Adrenal gland (tissue), 9 donors: ENCODE measurements at regions not wholly inside any gene's neighbourhood (a gene's known extent, or its start where the extent isn't known, plus 50 kb on each side); places are given as distances from the start of the nearest gene placed in this dataset.

Experiments
- DNase-seq, 7 donors: peaks; one replicate each; pipeline ENCODE4 v3.0.0-alpha.2; 2019 to 2020
- H3K27ac ChIP-seq, 5 donors: fragments of 200-600 bp; sonication (generic) in 4 of 5; 1 replicate in 3 of 5; 2 replicates in 2 of 5; pipeline versions ENCODE4 v1.5.1 to v1.8.0; 2016 to 2020; ENCODE audit warnings: mild to moderate bottlenecking in 1 of 5
- H3K27me3 ChIP-seq: fragments of 200-600 bp; 2 replicates; pipeline ENCODE4 v1.8.0; 2021
- H3K36me3 ChIP-seq, 2 donors: fragments of 200-600 bp; replicated peaks in 1 of 2; 1 replicate in 1 of 2; 2 replicates in 1 of 2; pipeline versions ENCODE4 v1.5.1 to v1.8.0; 2018 to 2022
- H3K4me1 ChIP-seq, 2 donors: fragments of 200-600 bp; replicated peaks in 1 of 2; 1 replicate in 1 of 2; 2 replicates in 1 of 2; pipeline versions ENCODE4 v1.5.1 to v1.8.0; 2018 to 2021
- H3K4me3 ChIP-seq, 4 donors: fragments of 200-600 bp; sonication (generic) in 3 of 4; one replicate each; pipeline ENCODE4 v1.5.1; 2016 to 2018
- H3K9me3 ChIP-seq, 3 donors: fragments of 200-600 bp; sonication (generic) in 1 of 3; replicated peaks in 1 of 3; 1 replicate in 2 of 3; 2 replicates in 1 of 3; pipeline versions ENCODE4 v1.5.1 to v1.8.0; 2016 to 2021
- CTCF ChIP-seq, 6 experiments: fragments of 450-650 bp in 4 of 6; fragments of 200-600 bp in 2 of 6; sonication (generic) in 1 of 6; IDR thresholded peaks; 1 replicate in 5 of 6; 2 replicates in 1 of 6; pipeline versions ENCODE4 v1.5.1 to v1.8.0; 2016 to 2021; ENCODE audit warnings: antibody characterized with exemption in 6 of 6, mild to moderate bottlenecking in 2 of 6, moderate library complexity in 1 of 6
- POLR2A ChIP-seq, 2 donors: fragments of 450-650 bp; IDR thresholded peaks; one replicate each; pipeline ENCODE4 v1.6.1; 2017; ENCODE audit warnings: antibody characterized with exemption in 2 of 2, mild to moderate bottlenecking in 2 of 2, moderate library complexity in 1 of 2
- WGBS, 4 donors: extraction: QIAGEN DNeasy Blood & Tissue Kit in 2 of 4; methylation state at CpG; one replicate each; pipeline versions ENCODE4 v1.1.5 to v1.1.7; 2013 to 2017; 5-methylcytosine and 5-hydroxymethylcytosine counted together
- intact Hi-C, 2 donors: fragments of 100-400 bp; cut with DNase I; formaldehyde crosslinking; loops; one replicate each; pipeline versions ENCODE4 v1.14.1 to v1.15.0; 2022 to 2023
- donor health status: healthy with polysubstance abuse.
- donor health status: Bipolar disorder and iron deficiency.
- donor health status: DM: yes; HTN: yes; CAD: no.
- donor health status: DM: no; HTN: no; CAD: no.
- donor health status: DM: no; HTN: no; CAD: no.

DNA sequence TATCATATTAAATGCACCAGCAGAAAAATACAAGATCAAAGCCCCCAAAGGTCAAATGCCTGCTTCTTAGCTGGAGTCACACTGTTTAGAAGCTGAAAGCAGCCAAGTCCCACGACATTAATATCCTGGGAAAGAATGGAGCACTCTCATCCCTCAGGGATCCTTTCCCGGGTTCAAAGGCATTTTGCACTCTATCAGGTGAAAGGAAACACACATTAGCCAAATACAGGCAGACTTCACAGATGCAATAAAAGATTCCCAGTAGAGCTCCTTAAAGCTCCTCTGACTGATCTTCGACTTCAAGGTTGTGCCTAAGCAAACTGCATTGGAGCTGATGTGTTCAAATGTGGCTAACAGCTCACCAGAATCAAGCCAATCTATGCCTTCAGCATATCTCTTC, 158.4 kb downstream of the RNF152 start:
- no peak overlapping the region for H3K4me3 ChIP-seq
- H3K9me3 ChIP-seq: no peaks in the 10 kb centered on the region
- TF ChIP-seq CTCF (IDR thresholded peaks at IDR 0.05): no peak
- no peak for TF ChIP-seq POLR2A (IDR thresholded peaks at IDR 0.05)
- intact Hi-C loops: no loop called here
- peaks cover 6 to 31% of the 10 kb centered on the region in 2 donors for H3K4me1 ChIP-seq
- H3K36me3 ChIP-seq: no peaks in the 10 kb centered on the region
- DNase-seq: no peak
- WGBS, 4 donors: 35 to 47% (median 45%) methylated on average over 3 of the region's 3 CpGs
- no peaks in the 10 kb centered on the region for H3K27me3 ChIP-seq
- H3K27ac ChIP-seq: peak overlapping the region in 2 of 5 donors; percentile 35 to 64

DNA sequence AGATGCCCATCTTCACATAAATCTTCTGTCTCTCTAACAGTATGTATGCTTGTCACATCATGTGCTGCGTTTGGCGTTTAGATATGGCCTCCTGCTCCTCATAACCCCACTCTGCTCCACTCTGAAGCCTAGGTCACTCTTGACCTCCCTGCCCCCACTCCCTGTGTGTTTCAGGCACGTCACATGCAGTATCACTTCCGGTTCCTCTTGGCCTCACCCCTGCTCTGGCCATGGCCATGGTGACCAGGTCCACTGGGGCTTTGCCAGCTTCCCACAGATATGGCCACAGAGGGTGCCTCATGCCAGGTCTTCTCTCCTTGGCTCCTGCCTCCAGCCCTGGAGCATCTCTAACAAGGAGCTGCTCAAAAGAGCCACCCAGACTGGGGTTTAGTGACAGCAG, 160.0 kb downstream of the RNF152 start:
- intact Hi-C loops: no loop called here
- Histone ChIP-seq H3K4me3 (no peak overlapping the region), H3K36me3 (no peaks in the 10 kb centered on the region), H3K27me3 (no peaks in the 10 kb centered on the region), H3K27ac (peak overlapping the region in 2 of 5 donors; percentile 35 to 61), H3K9me3 (no peaks in the 10 kb centered on the region), H3K4me1 (peaks cover 6 to 18% of the 10 kb centered on the region in 2 donors)
- TF ChIP-seq CTCF (IDR thresholded peaks at IDR 0.05) (no peak), POLR2A (IDR thresholded peaks at IDR 0.05) (no peak)
- peak in 6 of 7 donors; percentile 37 to 64 (median 55) for DNase-seq
- 60 to 71% (median 65%) methylated on average over 4 of the region's 4 CpGs for WGBS, 4 donors

GRCh38 chr18:61731693-61732376, 161.0 kb downstream of the RNF152 start:
- H3K27ac ChIP-seq: peak overlapping the region in 2 of 5 donors; percentile 26 to 35
- H3K36me3 ChIP-seq: no peaks in the 10 kb centered on the region
- TF ChIP-seq CTCF (IDR thresholded peaks at IDR 0.05) (no peak), POLR2A (IDR thresholded peaks at IDR 0.05) (no peak)
- H3K9me3 ChIP-seq: no peaks in the 10 kb centered on the region
- 76 to 84% (median 82%) methylated on average over 7 to 9 of the region's 9 CpGs for WGBS, 4 donors
- intact Hi-C loops: no loop called here
- H3K27me3 ChIP-seq: no peaks in the 10 kb centered on the region
- H3K4me3 ChIP-seq: no peak overlapping the region
- no peak for DNase-seq
- peaks cover 6 to 17% of the 10 kb centered on the region in 2 donors for H3K4me1 ChIP-seq

GRCh38 chr18:61731178-61731577, 161.6 kb downstream of the RNF152 start:
- intact Hi-C loops: no loop called here
- Histone ChIP-seq H3K9me3 (no peaks in the 10 kb centered on the region), H3K4me3 (no peak overlapping the region), H3K36me3 (no peaks in the 10 kb centered on the region), H3K27me3 (no peaks in the 10 kb centered on the region), H3K27ac (peak overlapping the region in 1 of 5 donors; percentile 26), H3K4me1 (peaks cover 6 to 17% of the 10 kb centered on the region in 2 donors)
- no peak for DNase-seq
- TF ChIP-seq CTCF (IDR thresholded peaks at IDR 0.05) (no peak), POLR2A (IDR thresholded peaks at IDR 0.05) (no peak)
- WGBS, 4 donors: 62 to 83% (median 77%) methylated on average over 5 of the region's 5 CpGs
